IPS-15b (cell line): ENCODE measurements at regions not wholly inside any gene's neighbourhood (a gene's known extent, or its start where the extent isn't known, plus 50 kb on each side); places are given as distances from the start of the nearest gene placed in this dataset.

ENCODE experiments used
- H3K27me3 ChIP-seq: one replicate; pipeline ENCODE4 v1.6.1; 2013; ENCODE audit warnings: low read length; ENCODE audit not compliant: control insufficient read depth, insufficient read depth
- H3K36me3 ChIP-seq: one replicate; pipeline ENCODE4 v1.6.1; 2013; ENCODE audit warnings: low read length; ENCODE audit not compliant: control insufficient read depth, insufficient read depth
- H3K4me1 ChIP-seq: one replicate; pipeline ENCODE4 v1.6.1; 2013; ENCODE audit warnings: mild to moderate bottlenecking, low read length; ENCODE audit not compliant: control insufficient read depth, insufficient read depth
- H3K4me3 ChIP-seq: one replicate; pipeline ENCODE4 v1.5.1; 2013; ENCODE audit warnings: low read depth, low read length
- H3K9ac ChIP-seq: one replicate; pipeline ENCODE4 v1.6.1; 2013; ENCODE audit warnings: low read depth, mild to moderate bottlenecking, low read length
- H3K9me3 ChIP-seq: one replicate; pipeline ENCODE4 v1.6.1; 2013; ENCODE audit warnings: mild to moderate bottlenecking, low read length; ENCODE audit not compliant: control insufficient read depth, insufficient read depth

GRCh38 chr2:143890798-143891197, 629.1 kb downstream of the ZEB2 start:
- H3K9me3 ChIP-seq: no peaks in the 10 kb centered on the region

DNA sequence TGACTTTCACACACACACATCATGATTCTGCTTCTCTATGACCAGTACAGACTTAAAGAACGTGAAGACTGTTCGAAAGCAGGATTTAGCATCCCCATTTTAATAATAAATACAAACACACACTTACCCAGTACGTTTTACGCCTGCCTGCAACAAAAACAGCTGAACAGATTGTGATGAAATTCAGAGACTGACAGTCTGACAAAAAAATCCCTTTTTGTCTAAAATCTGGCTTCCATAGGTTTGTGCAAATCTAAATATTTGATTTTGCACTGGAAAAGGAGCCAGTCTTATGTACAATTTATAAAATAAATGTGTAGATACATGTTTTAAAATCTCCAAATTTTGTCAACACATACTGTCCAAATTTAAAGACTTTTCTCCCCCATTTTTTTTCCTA, 630.7 kb downstream of the ZEB2 start:
- Histone ChIP-seq H3K9me3 (no peaks in the 10 kb centered on the region), H3K27me3 (peaks cover 14% of the 10 kb centered on the region), H3K36me3 (no peaks in the 10 kb centered on the region)

More at GRCh38 chr2:143890798-143891197, 629.1 kb downstream of the ZEB2 start:
- H3K4me1 ChIP-seq: peaks cover 21% of the 10 kb centered on the region
- no peak overlapping the region for H3K4me3 ChIP-seq
- no peaks in the 10 kb centered on the region for H3K36me3 ChIP-seq
- no peak overlapping the region for H3K9ac ChIP-seq
- H3K27me3 ChIP-seq: peaks cover 20% of the 10 kb centered on the region

GRCh38 chr2:143885461-143885860, 634.5 kb downstream of the ZEB2 start:
- H3K9me3 ChIP-seq: no peaks in the 10 kb centered on the region
- peaks cover 2% of the 10 kb centered on the region for H3K4me1 ChIP-seq
- no peak overlapping the region for H3K9ac ChIP-seq
- H3K36me3 ChIP-seq: no peaks in the 10 kb centered on the region
- H3K4me3 ChIP-seq: no peak overlapping the region
- H3K27me3 ChIP-seq: peaks cover 4% of the 10 kb centered on the region

More for the DNA sequence above, 630.7 kb downstream of the ZEB2 start:
- H3K4me3 ChIP-seq: no peak overlapping the region
- peaks cover 21% of the 10 kb centered on the region for H3K4me1 ChIP-seq
- H3K9ac ChIP-seq: no peak overlapping the region

DNA sequence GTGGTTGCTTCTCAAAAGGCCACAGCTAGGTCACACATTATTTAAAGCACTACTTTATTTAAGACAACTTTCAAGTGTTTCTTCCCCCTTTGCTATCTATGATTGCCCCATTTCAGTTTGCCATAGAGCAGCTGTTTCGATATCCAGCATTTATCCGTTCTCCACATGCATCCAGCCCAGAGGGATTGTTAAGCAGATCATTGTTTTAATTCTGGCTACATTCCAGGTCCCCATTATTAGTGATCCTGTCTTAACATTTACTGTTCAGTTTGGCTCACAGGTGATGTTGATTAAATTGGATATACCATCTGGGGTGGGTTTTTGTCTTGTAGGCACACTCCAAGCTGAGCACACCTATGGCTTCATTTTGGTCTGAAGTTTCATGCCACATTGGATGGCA, 638.7 kb downstream of the ZEB2 start:
- Histone ChIP-seq H3K9me3 (no peaks in the 10 kb centered on the region), H3K27me3 (no peaks in the 10 kb centered on the region), H3K9ac (no peak overlapping the region), H3K36me3 (no peaks in the 10 kb centered on the region), H3K4me1 (peaks cover 19% of the 10 kb centered on the region), H3K4me3 (no peak overlapping the region)

DNA sequence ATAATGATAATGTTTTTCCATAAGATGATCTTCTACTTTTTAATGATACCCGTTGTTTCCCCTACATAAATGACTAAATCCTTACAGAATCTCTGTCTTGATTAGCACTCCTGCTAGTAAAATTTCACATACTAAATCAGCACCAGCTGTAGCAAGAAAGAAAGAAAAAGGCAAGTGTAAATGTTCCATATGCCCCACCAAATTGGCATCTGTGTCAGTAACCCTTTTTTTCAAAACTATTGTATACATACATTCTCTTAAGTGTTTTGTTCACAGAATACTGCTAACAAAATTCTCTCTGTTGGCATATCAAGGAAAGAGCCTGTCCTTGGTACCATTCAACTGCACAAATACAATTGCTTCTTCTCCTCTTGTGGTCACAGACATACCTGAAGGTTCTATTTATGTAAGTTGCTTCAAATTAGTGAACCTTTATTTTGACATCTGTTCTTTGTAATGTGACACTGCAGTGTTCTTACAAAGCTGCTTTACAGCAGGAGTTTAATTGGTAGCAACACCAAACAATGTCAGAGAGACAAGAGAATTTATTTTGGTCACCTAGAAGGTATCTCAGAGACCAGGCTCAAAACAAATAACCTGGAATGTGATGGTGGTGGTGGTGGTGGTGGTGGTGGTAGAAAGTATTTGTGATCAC, 641.9 kb downstream of the ZEB2 start:
- no peak overlapping the region for H3K9ac ChIP-seq
- H3K4me1 ChIP-seq: peaks cover 23% of the 10 kb centered on the region
- H3K4me3 ChIP-seq: no peak overlapping the region
- H3K27me3 ChIP-seq: no peaks in the 10 kb centered on the region
- H3K36me3 ChIP-seq: no peaks in the 10 kb centered on the region
- no peaks in the 10 kb centered on the region for H3K9me3 ChIP-seq

DNA sequence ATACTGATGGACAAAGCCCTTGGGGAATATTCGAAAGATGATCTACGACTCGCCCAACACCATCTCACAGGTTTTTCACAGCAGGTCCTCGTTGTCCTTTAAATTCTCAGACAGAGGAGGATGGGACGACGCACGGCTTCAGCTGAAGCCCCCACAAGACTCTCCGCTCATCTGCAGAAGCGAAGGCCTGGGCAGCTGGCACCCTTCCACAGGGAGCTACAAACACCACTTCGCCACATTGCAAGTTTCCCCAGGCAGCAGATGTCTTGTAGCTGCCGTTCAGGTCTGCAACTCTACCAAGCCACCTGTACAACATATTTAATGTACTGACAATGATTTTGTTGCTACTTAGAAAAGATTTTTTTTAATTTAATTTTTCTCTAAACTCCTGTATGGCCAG, 642.9 kb downstream of the ZEB2 start:
- H3K27me3 ChIP-seq: no peaks in the 10 kb centered on the region
- H3K9me3 ChIP-seq: no peaks in the 10 kb centered on the region
- H3K36me3 ChIP-seq: no peaks in the 10 kb centered on the region
- H3K4me3 ChIP-seq: no peak overlapping the region
- peaks cover 23% of the 10 kb centered on the region for H3K4me1 ChIP-seq
- H3K9ac ChIP-seq: no peak overlapping the region

- no peak overlapping the region for H3K9ac ChIP-seq
- H3K9me3 ChIP-seq: no peaks in the 10 kb centered on the region
- H3K4me1 ChIP-seq: peaks cover 23% of the 10 kb centered on the region
- H3K36me3 ChIP-seq: no peaks in the 10 kb centered on the region
- H3K4me3 ChIP-seq: no peak overlapping the region
- H3K27me3 ChIP-seq: no peaks in the 10 kb centered on the region
These were observed 644.4 kb downstream of the ZEB2 start for GRCh38 chr2:143875295-143876233.

DNA sequence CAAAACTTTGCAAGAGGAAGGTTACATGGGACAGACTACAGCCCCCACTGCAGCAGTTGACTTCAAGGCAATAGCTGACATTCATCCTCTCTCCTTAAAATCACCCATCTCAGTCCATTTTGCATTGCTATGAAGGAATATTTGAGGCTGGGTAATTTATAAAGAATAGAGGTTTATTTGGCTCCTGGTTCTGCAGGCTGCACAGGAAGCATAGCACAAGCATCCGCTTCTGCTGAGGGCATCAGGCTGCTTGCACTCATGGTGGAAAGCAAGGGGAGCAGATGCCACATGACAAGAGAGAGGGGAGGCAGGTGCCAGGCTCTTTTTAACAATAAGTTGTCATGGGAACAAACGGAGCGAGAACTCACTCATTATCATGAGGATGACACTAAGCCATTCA, 646.0 kb downstream of the ZEB2 start:
- Histone ChIP-seq H3K36me3 (no peaks in the 10 kb centered on the region), H3K9ac (no peak overlapping the region), H3K9me3 (no peaks in the 10 kb centered on the region), H3K4me3 (no peak overlapping the region), H3K27me3 (no peaks in the 10 kb centered on the region), H3K4me1 (peaks cover 23% of the 10 kb centered on the region)

- Histone ChIP-seq H3K27me3 (no peaks in the 10 kb centered on the region), H3K36me3 (no peaks in the 10 kb centered on the region), H3K4me1 (peaks cover 2% of the 10 kb centered on the region), H3K9ac (no peak overlapping the region), H3K4me3 (no peak overlapping the region), H3K9me3 (no peaks in the 10 kb centered on the region)
These were observed 649.2 kb downstream of the ZEB2 start for GRCh38 chr2:143870696-143871095.

- H3K4me1 ChIP-seq: peaks cover 2% of the 10 kb centered on the region
- H3K36me3 ChIP-seq: no peaks in the 10 kb centered on the region
- H3K9me3 ChIP-seq: no peaks in the 10 kb centered on the region
- no peaks in the 10 kb centered on the region for H3K27me3 ChIP-seq
- H3K9ac ChIP-seq: no peak overlapping the region
- no peak overlapping the region for H3K4me3 ChIP-seq
These were observed 662.9 kb downstream of the ZEB2 start for GRCh38 chr2:143856978-143857377.

GRCh38 chr2:143852759-143853158, 667.2 kb downstream of the ZEB2 start:
- no peaks in the 10 kb centered on the region for H3K9me3 ChIP-seq
- H3K4me3 ChIP-seq: no peak overlapping the region
- H3K9ac ChIP-seq: no peak overlapping the region
- no peaks in the 10 kb centered on the region for H3K36me3 ChIP-seq
- no peaks in the 10 kb centered on the region for H3K27me3 ChIP-seq
- H3K4me1 ChIP-seq: peaks cover 2% of the 10 kb centered on the region

- peaks cover 2% of the 10 kb centered on the region for H3K4me1 ChIP-seq
- H3K4me3 ChIP-seq: no peak overlapping the region
- no peaks in the 10 kb centered on the region for H3K9me3 ChIP-seq
- no peaks in the 10 kb centered on the region for H3K27me3 ChIP-seq
- no peak overlapping the region for H3K9ac ChIP-seq
- no peaks in the 10 kb centered on the region for H3K36me3 ChIP-seq
These were observed 669.8 kb downstream of the ZEB2 start for GRCh38 chr2:143850084-143850483.
